SK-N-MC (cell line): ENCODE measurements at regions not wholly inside any gene's neighbourhood (a gene's known extent, or its start where the extent isn't known, plus 50 kb on each side); places are given as distances from the start of the nearest gene placed in this dataset.
"Not testable (repeated sequence)": the region's sequence is repeated elsewhere in the genome, so short reads cannot be mapped to it uniquely, and the experiment has no call there.

ENCODE experiments used
- DNase-seq: peaks from one replicate; pipeline ENCODE4 v3.0.0-alpha.2; 2011; ENCODE audit warnings: low read depth, low spot score
- H3K27ac ChIP-seq: fragments of 200-600 bp; sonication (generic); 2 replicates; pipeline ENCODE4 v1.5.1; 2016; ENCODE audit warnings: mixed run types
- H3K36me3 ChIP-seq: fragments of 200-600 bp; sonication (generic); 2 replicates; pipeline ENCODE4 v1.6.1; 2017; ENCODE audit warnings: antibody characterized with exemption, low read length, mixed read lengths; ENCODE audit not compliant: insufficient read depth
- H3K4me3 ChIP-seq: fragments of 200-600 bp; sonication (generic); 2 replicates; pipeline ENCODE4 v1.5.1; 2016
- H3K9ac ChIP-seq: fragments of 200-600 bp; sonication (generic); 2 replicates; pipeline ENCODE4 v1.8.0; 2017; ENCODE audit warnings: mixed run types, mixed read lengths; ENCODE audit not compliant: insufficient read length
- H3K9me3 ChIP-seq: fragments of 200-600 bp; sonication (generic); 2 replicates; pipeline ENCODE4 v1.6.1; 2017; ENCODE audit warnings: low read depth, mild to moderate bottlenecking, antibody characterized with exemption, low read length, moderate library complexity, mixed read lengths
- EZH2 ChIP-seq: fragments of 200-600 bp; sonication (generic); IDR thresholded peaks from one replicate; pipeline ENCODE4 v1.6.1; 2017; ENCODE audit warnings: antibody characterized with exemption
- FOXP2 ChIP-seq: optimal IDR thresholded peaks from 2 replicates; pipeline ENCODE3; 2011; ENCODE audit warnings: mild to moderate bottlenecking, moderate library complexity; ENCODE audit not compliant: insufficient read depth; ENCODE audit errors: extremely low read length, control extremely low read depth
- POLR2AphosphoS5 ChIP-seq: IDR thresholded peaks from 2 replicates; pipeline ENCODE4 v1.6.1; 2012; ENCODE audit warnings: mild to moderate bottlenecking, low read depth, low read length, borderline replicate concordance

GRCh38 chr2:154565433-154565832 is 133.1 kb upstream of the KCNJ3 start:
- Histone ChIP-seq H3K27ac (no peak overlapping the region), H3K9ac (no peak overlapping the region), H3K4me3 (no peak overlapping the region), H3K36me3 (no peaks in the 10 kb centered on the region), H3K9me3 (no peaks in the 10 kb centered on the region)
- DNase-seq: no peak
- no peak for TF ChIP-seq FOXP2
- no peak for TF ChIP-seq EZH2
- TF ChIP-seq POLR2AphosphoS5: no peak

DNA sequence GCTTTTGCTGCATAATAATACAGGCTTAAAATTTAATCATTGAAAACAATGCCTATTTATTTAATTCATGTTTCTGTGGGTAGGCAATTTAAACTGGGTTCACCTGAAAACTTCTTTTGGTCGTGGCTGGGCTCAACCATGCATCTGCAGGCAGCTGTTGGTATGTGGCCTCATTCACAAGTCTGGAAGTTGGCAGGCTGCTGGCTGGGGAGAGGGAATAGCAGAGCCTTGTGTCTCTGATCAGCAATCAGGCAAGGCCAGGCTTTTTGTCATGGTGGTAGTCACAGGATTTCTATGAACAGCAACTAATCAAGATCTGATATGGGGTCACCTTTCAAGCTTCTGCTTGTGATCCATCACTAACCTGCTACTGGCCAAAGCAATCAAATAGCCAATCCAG is 130.1 kb upstream of the KCNJ3 start:
- no peak overlapping the region for H3K4me3 ChIP-seq
- H3K36me3 ChIP-seq: no peaks in the 10 kb centered on the region
- DNase-seq: no peak
- H3K9me3 ChIP-seq: no peaks in the 10 kb centered on the region
- TF ChIP-seq FOXP2 (no peak), EZH2 (no peak), POLR2AphosphoS5 (no peak)
- no peak overlapping the region for H3K27ac ChIP-seq
- no peak overlapping the region for H3K9ac ChIP-seq

DNA sequence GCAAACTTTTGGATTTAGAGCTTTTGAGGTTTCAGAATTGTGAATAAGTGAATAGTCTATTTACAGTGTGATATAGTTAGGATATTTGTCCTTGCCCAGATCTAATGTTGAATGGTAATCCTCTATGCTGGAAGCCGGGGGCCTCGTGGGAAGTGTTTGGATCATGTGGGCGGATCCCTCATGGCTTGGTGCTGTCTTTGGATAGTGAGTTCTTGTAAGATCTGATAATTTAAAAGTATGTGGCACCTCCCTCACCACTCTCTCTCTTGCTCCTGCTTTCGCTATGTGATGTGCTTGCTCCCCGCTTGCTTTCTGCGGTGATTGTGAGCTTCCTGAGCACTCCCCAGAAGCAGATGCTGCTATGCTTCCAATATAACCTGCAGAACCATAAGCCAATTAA is 128.0 kb upstream of the KCNJ3 start:
- TF ChIP-seq FOXP2 (no peak), POLR2AphosphoS5 (no peak), EZH2 (no peak)
- H3K4me3 ChIP-seq: no peak overlapping the region
- H3K36me3 ChIP-seq: no peaks in the 10 kb centered on the region
- no peaks in the 10 kb centered on the region for H3K9me3 ChIP-seq
- no peak overlapping the region for H3K27ac ChIP-seq
- DNase-seq: no peak
- H3K9ac ChIP-seq: no peak overlapping the region

DNA sequence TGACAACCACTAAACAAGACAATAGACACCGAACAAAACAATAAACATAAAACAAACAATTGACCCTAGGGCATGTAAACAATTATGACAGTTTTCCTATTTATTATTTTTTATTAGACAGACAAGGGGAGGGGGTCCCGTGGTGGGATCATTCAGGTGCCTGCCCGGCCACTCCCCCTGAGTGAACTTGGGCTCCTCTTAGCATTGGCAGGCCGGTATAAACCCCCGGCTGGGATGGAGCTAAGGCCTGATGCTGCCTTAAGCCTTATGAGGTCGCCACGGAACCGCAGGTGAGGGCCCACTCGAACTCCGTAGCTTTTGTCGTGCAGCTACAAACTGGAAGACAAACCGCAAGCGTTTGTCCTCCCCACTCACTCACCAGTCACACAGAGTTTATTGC is 121.8 kb upstream of the KCNJ3 start:
- not testable (repeated sequence) for H3K36me3 ChIP-seq, DNase-seq, H3K9ac ChIP-seq

DNA sequence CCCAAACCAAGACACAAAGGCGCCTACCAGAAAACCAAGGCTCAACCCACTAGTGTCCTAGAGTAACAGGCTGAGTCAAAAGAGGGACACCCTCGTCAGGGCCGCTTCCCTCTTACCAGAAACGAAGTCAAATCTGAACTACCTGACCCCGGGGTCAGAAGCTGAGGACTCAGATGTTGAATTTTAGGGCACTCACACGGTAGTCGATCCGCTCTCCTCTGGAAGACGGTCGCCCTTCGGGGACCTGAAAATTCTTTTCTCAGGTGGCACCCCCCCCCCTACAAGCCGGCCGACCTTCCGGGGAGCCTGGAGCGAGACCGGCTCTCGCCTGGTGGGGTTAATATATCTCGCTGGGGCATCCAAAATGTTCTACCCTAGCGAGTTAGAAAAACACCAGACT is 121.1 kb upstream of the KCNJ3 start:
- DNase-seq: no peak
- Histone ChIP-seq H3K4me3 (no peak overlapping the region), H3K9me3 (0 out of 2 replicates have a peak, but pooled peaks cover 3% of the 10 kb centered on the region), H3K36me3 (no peaks in the 10 kb centered on the region), H3K9ac (no peak overlapping the region), H3K27ac (no peak overlapping the region)
- TF ChIP-seq POLR2AphosphoS5 (no peak), FOXP2 (no peak), EZH2 (no peak)

More for the DNA sequence above, 121.8 kb upstream of the KCNJ3 start:
- H3K9me3 ChIP-seq, H3K4me3 ChIP-seq, H3K27ac ChIP-seq: not testable (repeated sequence)

- H3K27ac ChIP-seq: no peak overlapping the region
- no peak overlapping the region for H3K9ac ChIP-seq
- no peak for TF ChIP-seq FOXP2
- no peak for TF ChIP-seq EZH2
- no peak for TF ChIP-seq POLR2AphosphoS5
- DNase-seq: no peak
- H3K9me3 ChIP-seq: 0 out of 2 replicates have a peak, but pooled peaks cover 3% of the 10 kb centered on the region
- H3K36me3 ChIP-seq: no peaks in the 10 kb centered on the region
- H3K4me3 ChIP-seq: no peak overlapping the region
These were observed 117.7 kb upstream of the KCNJ3 start for GRCh38 chr2:154580767-154581166.

- H3K4me3 ChIP-seq, DNase-seq, H3K27ac ChIP-seq, H3K36me3 ChIP-seq, H3K9me3 ChIP-seq, H3K9ac ChIP-seq: not testable (repeated sequence)
These were observed 115.8 kb upstream of the KCNJ3 start for GRCh38 chr2:154582694-154583093.

DNA sequence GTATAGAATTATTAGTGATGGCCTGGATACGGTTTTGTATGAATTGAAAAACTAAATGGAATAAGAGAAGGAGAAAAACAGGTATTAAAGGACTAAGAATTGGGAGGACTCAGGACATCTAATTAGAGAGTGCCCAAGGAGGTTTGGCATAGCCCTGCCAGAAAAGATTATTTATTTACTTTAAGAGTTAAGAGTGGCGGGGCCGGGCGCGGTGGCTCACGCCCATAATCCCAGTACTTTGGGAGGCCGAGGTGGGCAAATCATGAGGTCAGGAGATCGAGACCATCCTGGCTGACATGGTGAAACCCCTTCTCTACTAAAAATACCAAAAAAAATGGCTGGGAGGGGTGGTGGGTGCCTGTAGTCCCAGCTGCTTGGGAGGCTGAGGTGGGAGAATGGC is 115.2 kb upstream of the KCNJ3 start:
- not testable (repeated sequence) for H3K9me3 ChIP-seq, H3K4me3 ChIP-seq, H3K9ac ChIP-seq, H3K27ac ChIP-seq, DNase-seq, H3K36me3 ChIP-seq

DNA sequence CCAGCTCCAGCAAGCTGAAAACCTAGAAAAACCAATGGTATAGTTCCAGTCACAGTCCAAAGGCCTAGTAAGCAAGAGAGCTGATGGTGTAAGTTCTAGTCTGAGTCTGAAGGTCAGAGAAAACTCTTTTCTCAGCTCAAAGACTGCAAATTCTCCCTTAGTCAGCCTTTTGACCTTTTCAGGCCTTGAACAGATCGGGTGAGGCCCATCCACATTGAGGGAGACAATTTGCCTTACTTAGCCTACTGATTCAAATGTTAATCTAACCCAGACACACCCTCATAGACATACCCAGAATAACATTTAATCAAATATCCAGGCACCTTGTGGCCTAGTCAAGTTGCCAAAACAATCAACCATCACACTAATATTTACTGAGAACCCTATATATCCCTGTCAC is 110.8 kb upstream of the KCNJ3 start:
- Histone ChIP-seq H3K9ac (no peak overlapping the region), H3K36me3 (no peaks in the 10 kb centered on the region), H3K4me3 (no peak overlapping the region), H3K27ac (no peak overlapping the region), H3K9me3 (no peaks in the 10 kb centered on the region)
- no peak for TF ChIP-seq POLR2AphosphoS5
- TF ChIP-seq EZH2: no peak
- no peak for DNase-seq

- Histone ChIP-seq H3K4me3 (no peak overlapping the region), H3K27ac (no peak overlapping the region), H3K36me3 (no peaks in the 10 kb centered on the region), H3K9ac (no peak overlapping the region), H3K9me3 (no peaks in the 10 kb centered on the region)
- TF ChIP-seq EZH2: no peak
- no peak for TF ChIP-seq FOXP2
- TF ChIP-seq POLR2AphosphoS5: no peak
- no peak for DNase-seq
These were observed 109.7 kb upstream of the KCNJ3 start for GRCh38 chr2:154588838-154589237.
